ENCODE measurements at regions not wholly inside any gene's neighbourhood (a gene's known extent, or its start where the extent isn't known, plus 50 kb on each side); places are given as distances from the start of the nearest gene placed in this dataset.
"Not testable (repeated sequence)": the region's sequence is repeated elsewhere in the genome, so short reads cannot be mapped to it uniquely, and the experiment has no call there.

- DNase-seq = no peak
Measured at GRCh38 chr5:62044989-62045388, 261.0 kb upstream of the KIF2A start.

GRCh38 chr5:62046191-62046590 is 259.8 kb upstream of the KIF2A start:
- no peak for DNase-seq

- DNase-seq = no peak
Measured at GRCh38 chr5:62051747-62052146, 254.3 kb upstream of the KIF2A start.

GRCh38 chr5:62059960-62060359 is 246.0 kb upstream of the KIF2A start:
- DNase-seq = no peak

GRCh38 chr5:62065050-62065449 is 241.0 kb upstream of the KIF2A start:
- DNase-seq = no peak

- DNase-seq = no peak
Measured at GRCh38 chr5:62066761-62067277, 239.2 kb upstream of the KIF2A start.

- DNase-seq = no peak
Measured at GRCh38 chr5:62068554-62068953, 237.5 kb upstream of the KIF2A start.

- DNase-seq = no peak
Measured at GRCh38 chr5:62077387-62077786, 228.6 kb upstream of the KIF2A start.

- DNase-seq = no peak
Measured at GRCh38 chr5:62077823-62078550, 228.0 kb upstream of the KIF2A start.

- no peak for DNase-seq
Measured at GRCh38 chr5:62082370-62082801, 223.6 kb upstream of the KIF2A start.

GRCh38 chr5:62083247-62083646 is 222.8 kb upstream of the KIF2A start:
- no peak for DNase-seq

GRCh38 chr5:62083661-62084060 is 222.3 kb upstream of the KIF2A start:
- DNase-seq = no peak

GRCh38 chr5:62084391-62084790 is 221.6 kb upstream of the KIF2A start:
- DNase-seq = no peak

- no peak for DNase-seq
Measured at GRCh38 chr5:62090953-62091352, 215.1 kb upstream of the KIF2A start.

- DNase-seq = no peak
Measured at GRCh38 chr5:62093411-62093810, 212.6 kb upstream of the KIF2A start.

GRCh38 chr5:62093976-62094375 is 212.0 kb upstream of the KIF2A start:
- DNase-seq = no peak

- DNase-seq = no peak
Measured at GRCh38 chr5:62097361-62097760, 208.6 kb upstream of the KIF2A start.

- no peak for DNase-seq
Measured at GRCh38 chr5:62100201-62100600, 205.8 kb upstream of the KIF2A start.

GRCh38 chr5:62103863-62104262 is 202.1 kb upstream of the KIF2A start:
- DNase-seq = not testable (repeated sequence)

- no peak for DNase-seq
Measured at GRCh38 chr5:62111428-62111827, 194.6 kb upstream of the KIF2A start.

GRCh38 chr5:62112689-62113228 is 193.2 kb upstream of the KIF2A start:
- no peak for DNase-seq

GRCh38 chr5:62115014-62115413 is 191.0 kb upstream of the KIF2A start:
- DNase-seq = no peak

GRCh38 chr5:62124266-62124665 is 181.7 kb upstream of the KIF2A start:
- no peak for DNase-seq

GRCh38 chr5:62126090-62126489 is 179.9 kb upstream of the KIF2A start:
- DNase-seq = no peak
